Activated naive CD8-positive, alpha-beta T cell treated with anti-CD3 and anti-CD28 coated beads, Interleukin-2, amount 50 U/mL, for 16 hours (primary cell): ENCODE measurements at regions not wholly inside any gene's neighbourhood (a gene's known extent, or its start where the extent isn't known, plus 50 kb on each side); places are given as distances from the start of the nearest gene placed in this dataset.

ENCODE experiments used
- DNase-seq: peaks from one replicate; pipeline ENCODE4 v3.0.0-alpha.2; 2020; ENCODE audit warnings: low read depth, low spot score

DNA sequence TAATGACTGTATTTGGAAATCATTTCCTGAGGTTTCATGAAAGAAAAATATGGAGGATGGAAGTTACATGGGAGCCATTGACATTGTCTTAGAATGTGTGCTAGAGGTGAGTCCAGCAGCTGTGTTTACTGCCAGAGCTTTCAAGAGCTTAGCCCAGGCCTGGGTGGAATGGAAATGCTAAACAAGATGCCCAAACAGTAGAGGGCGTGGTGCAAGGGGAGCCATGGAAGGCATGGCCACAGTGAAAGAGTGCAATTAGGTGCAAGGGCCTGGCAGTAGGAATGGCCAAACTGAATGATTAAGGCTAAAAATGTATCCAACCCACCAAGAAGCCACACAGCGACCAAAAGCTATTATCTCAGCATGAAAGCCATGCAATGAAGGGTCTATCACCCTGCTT lies 257.7 kb upstream of the NR2F2 start:
- no peak for DNase-seq

DNA sequence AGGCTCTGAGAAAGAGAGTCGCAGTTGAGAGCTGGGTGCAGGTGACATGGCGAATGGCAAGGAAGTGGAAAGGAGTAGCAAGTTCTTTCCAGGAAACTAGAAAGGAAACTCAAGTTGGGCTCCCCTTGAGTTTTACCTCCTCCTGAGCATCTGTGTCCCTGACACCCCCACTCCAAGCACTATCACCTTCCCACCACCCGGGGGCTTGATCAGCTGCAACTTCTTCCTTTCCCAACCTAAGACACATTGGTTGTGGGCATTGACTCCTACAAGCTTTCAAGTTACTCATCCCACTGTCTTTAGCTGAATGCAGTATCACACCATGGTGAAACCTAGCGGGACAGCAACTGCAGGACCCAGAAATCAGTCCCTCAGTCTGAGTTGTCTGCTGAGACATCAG lies 256.6 kb upstream of the NR2F2 start:
- no peak for DNase-seq

DNA sequence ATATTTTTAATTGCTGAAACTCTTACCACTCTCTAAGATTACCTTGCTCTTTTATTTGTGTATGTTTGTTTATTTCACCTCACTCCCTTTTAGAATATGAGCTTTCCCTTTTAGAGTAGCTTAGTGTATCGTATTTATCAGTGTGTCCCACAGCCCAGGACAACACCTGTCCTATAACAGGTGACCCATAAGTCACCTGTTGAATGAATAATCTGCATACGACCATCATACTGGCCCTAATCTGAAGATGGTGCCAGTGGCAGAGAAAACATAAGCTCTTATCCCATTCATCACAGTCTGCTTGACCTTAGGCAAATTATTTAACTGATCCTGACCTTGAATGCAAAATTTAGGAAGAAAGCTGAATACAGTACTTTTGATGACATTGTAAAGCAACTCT lies 254.6 kb upstream of the NR2F2 start:
- DNase-seq: no peak

DNA sequence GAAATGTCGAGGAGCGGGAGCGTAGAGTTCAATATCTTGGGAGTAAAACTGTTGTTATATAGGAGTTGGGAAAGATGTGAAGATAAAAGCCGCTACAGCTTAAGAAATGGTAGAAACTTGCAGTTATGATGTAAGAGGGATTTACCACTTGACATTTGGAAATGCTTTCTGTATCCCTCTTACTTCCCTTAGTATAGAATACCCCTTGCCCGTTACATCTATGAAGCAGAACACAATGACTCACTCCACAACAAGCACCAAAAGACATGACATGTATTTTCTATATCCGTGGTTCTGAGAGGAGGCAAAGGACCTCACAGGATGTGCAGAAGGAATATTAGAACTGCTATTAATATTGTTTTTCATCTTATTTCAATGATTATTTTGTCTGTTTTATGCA lies 254.2 kb upstream of the NR2F2 start:
- DNase-seq: no peak

DNA sequence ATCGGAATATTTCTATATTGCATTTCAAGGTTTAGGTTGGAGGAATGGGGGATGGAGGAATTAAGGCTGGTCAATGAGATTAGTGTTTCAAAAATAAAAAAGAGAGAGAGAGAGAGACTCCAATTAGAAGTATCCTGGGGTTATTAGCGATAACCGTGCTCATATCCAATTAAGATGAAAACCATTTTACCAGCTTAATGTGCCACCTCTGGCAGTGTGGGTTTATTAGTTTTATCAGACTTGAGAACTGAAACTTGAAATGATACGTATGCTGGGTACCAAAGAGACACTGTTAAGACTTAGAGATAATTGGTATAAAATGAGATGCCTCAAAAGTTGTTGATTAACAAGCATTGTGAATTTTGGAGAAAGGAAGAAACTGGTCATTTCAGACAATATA lies 251.5 kb upstream of the NR2F2 start:
- no peak for DNase-seq

DNA sequence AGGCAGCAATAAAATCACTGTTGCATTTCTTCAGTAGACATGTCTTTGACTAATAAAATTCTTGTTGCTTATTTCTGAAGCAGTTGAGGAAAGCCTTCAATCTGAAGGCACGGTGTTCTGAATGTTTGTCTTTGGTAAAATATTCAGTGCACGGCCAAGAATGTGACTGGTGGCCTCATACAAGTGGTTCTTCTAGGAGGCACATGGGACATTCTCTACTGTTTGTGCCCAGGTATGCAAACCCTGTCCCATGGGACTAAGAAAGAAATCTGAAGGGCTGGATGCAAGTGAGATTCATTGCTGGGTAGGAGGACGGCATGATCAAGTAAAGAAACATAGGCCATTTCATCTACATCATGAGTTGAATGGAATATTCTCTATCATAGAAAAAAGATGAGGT lies 250.6 kb upstream of the NR2F2 start:
- DNase-seq: no peak

DNA sequence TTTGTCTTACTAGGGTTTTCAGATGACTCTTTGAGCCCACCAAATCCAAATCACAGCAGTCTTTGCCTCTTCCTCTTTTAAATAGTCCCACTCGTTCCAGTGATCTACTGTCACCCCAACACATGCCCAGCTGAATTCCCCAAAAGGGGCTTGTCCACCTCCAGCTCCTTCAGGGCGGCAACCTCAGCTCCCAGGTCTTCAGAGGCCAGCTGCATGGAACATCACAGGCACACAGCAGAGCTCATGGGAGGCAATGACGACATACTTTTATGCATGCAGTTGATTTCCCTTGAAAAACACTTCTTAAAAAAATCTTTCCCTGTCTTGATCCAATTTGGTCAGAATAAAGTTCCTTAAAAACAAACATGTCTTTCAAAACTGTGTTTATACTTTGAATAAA lies 244.3 kb upstream of the NR2F2 start:
- DNase-seq: no peak

DNA sequence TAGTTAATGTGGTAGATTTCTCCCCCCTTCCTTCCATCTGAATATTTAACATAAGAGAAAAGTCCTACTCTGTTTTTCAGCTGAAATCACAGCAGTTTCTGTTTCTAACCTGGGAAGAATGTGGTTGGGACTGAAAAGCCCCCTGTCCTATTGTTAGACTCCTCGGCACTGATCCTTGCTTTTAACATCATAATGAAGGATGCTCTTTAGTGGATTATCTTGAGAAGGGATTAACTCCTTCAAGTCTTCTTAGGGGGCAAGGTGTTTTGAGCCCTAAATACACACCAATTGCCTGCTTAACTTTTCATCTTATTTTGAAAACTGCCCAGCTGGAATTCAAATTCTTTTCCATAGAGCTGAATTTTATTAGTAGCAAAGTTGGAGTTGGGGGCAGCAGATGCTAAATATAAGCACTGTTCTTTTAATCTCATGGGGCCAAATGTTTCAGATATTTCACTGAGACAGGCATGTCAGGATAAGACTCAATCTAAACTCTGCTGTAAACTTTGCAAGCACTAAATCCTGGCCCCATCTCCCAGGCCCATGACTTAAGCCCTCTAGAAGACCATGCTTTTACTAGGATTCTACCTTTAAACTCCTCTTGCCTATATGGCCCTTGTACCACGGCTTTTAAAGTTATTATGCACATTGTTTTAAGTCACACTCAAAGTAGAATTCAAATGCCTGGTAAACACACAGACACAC lies 243.2 kb upstream of the NR2F2 start:
- DNase-seq: no peak

DNA sequence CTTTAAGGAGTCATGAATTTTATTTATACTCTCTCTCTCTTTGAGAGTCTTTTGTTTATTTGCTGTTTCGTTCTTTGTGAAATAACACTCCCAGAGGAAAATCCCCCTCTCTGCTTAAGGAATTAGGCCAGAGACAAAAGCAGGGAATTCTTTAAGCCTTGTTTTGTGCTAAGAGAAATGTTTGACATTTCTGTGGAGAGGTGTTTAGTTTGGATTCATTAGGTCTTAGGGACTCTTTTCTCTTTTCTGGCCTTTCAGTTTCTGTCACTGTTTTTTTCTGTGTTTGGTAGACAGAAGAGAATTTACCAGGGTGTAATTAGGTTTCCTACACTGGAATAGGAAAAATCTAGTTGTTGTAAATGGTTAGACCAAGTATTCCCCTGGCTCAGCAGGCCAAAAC lies 241.8 kb upstream of the NR2F2 start:
- DNase-seq: no peak

DNA sequence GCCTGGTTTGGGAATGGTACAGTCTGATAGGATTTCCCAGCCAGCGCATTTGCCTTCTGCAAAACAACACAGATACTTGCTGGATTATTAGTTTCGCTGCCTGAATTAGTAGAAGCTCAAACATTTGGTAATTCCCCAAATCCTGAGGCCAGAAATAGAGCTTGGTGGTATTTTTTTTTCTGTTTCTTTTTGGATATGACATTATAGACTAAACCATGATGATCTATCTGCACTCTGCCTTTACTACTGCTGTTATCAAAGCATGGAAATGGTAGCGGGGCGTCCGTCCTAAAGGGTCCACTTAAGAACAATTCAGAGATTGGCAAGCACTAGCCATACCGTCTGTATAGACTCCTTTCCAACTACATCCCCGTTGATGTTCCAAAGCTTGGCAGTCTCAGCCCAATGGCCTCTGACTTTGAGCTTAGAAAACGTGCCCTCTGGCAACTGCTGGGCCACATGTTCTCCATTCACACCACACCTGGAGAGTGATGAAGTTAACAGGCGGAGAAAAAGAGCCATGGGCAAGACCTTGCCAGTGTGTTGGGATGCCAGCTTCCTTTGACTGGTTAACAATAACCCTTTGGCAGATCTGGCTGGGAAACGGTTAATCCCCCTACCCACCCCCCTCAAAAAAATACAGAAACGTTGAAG lies 241.0 kb upstream of the NR2F2 start:
- no peak for DNase-seq

DNA sequence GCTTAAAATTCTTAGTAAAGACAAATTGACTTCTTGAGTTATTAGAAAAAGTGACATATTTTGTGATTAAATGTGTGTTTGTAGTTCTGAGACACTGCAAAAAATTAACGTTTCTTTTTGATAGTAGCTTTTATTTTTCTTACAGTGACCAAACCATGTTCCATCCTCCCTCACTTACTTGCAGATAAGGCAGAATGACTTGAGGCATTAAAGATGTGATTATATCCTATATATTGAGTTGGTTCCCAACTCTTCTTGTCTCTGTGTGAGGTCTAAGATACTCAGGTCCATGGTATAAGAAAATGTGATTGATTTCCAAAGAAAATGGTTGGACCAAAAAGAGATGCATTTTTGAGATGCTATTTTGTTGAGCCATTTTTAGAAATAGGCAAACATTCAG lies 238.3 kb upstream of the NR2F2 start:
- no peak for DNase-seq

DNA sequence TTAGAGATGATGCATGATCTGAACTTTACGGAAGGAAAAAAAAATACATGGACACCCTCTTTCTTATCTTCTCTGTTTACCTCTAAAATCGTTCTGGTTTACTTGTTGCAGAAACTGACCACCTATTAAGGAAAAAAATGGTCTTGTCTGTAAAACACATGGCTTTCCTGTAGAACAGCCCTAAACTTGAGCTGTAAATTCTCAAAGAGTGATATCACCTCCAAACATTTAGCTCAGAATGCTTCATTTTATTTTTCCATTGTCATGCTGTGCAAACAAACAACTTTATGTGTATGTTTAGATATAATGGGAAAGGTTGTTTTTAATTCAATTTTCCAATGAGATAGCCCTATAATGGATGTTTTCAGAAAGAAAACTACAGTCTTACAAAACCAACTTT lies 237.4 kb upstream of the NR2F2 start:
- no peak for DNase-seq

DNA sequence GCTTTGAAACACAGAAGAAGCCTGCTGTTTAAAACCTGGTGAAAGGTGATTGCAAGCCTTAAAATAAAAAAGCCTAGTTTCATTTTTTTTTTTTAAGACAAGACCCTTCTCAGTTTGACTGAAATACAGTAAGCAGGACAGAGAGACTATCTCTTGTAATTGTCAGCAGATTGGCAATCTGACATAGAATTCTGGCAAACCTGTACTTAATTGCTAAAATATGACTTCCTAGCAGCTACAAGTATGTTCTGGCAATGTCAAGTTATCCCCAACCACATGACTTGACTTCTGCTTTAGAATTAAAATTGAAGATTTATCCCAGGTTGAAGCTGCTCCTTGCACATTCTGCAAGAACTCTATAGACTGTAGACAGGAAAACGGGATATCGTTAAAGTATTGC lies 232.8 kb upstream of the NR2F2 start:
- no peak for DNase-seq

DNA sequence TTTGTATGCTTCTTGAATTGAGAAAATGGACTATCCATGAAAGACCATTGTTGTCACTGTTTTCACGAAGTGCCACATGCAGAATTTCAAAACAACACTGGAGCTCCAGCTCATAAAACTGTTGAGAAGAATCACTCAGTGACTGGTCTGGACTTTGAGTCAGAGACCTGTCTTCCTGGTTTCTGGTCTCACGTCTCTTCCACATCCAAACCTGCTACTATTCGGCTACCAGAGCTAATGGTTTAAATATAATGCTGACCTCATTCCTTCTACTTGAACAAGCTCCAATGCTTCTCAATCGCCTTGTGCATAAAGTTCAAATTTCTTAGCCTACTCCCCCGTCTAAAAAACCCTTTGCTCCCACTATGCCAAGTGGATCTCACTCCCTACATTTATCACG lies 227.9 kb upstream of the NR2F2 start:
- no peak for DNase-seq

DNA sequence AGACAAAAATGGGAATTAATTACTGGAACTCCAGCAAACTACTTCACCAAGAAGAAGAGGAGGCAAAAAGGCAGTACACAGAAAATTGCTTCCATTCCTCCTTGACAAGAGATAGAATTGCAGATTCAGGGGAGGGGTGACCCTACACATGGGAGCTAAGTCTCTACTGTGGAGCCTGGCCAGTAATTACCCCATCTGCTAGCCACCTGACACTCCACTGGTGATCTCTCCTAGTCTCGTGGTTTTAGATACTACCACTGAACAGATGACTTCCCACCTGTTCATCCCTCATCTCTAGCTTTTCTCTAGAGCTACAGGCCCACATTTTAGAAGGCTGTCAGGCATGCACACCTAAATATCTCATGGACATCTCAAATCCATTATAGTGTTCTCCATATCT lies 224.3 kb upstream of the NR2F2 start:
- DNase-seq: no peak

DNA sequence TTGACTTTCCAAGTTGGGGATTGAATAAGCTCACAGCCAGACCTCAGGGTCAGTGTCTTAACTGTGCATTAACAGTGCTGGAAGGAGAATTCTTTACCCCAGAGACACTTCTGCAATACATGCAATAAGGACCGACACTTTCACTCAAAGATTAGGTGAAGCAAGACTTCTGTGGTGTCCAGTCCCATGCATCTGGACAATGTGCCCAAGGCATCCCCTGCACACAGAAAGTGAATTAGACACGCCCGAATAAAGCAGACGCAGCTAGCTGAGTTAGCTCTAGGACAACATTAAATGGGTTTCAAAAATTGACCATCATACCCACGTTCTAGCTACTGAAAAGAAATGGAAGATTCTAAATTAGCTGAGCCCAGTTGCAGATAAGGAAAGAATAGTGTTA lies 223.9 kb upstream of the NR2F2 start:
- DNase-seq: no peak

DNA sequence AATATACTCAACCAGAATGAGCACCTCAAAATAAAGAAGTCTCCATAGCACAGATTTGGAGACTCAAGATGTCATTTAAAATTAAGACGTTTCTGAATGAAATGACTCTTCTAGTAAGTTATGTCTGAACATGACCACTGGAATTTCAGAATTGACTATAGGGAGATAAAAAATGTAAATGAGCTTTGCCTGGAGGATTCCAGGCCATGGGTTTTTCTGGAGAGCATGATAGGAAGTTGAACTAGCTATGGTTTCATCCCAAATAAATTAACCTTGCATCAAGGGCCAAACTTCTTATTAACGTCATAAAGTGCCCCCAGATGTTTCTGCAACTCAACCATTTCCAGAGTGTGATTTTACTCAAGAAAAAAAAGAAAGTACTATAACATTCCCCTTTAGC lies 222.6 kb upstream of the NR2F2 start:
- no peak for DNase-seq

DNA sequence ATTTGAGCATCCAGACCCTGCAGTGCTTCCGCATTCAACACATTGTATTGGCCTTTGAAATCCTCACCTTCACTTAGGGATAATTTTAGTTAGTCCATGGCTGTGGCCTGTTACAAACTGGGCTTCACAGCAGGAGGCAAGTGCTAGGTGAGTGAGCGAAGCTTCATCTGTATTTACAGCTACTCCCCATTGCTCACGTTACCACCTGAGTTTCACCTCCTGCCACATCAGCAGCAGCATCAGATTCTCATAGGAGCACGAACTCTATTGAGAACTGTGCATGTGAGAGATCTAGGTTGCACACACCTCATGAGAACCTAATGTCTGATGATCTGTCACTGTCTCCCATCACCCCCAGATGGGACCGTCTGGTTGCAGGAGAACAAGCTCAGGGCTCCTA lies 222.1 kb upstream of the NR2F2 start:
- no peak for DNase-seq

DNA sequence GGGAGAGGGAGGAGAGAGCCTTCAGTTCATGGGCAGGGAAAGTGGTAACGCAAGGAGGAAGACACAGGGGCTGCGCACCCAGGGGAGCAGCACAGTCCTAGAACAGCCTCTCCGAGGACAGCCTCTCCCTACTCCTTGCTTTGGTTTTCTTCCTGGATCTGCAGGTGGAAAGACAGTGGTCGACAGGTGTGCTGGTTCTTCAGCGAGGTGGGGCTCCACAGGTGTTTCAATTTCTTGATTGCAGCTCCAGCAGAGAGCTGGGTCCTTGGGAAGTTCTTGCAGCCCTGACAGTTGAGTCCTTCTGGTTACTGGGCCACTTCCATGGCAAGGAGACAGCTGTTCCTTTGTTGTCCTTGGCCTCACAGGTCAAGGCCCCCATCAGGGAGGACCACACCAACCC lies 220.7 kb upstream of the NR2F2 start:
- DNase-seq: no peak

DNA sequence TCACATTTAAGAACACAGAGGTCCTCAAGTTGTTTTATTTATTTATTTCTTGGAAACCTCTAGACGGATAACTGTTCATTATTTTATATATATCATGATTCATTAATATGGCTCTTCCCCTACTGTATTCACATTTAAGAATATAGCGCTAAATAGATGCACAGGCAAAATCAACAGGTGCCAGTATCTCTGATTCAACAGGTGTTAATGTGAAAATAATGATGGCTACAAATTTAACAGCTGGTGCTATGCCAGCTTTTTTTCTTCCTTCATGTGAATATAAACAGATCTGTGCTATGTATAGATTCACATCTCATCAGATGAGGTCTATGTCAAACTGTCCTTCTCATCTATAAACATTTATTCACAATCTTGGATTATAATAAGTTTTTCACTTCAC lies 218.5 kb upstream of the NR2F2 start:
- no peak for DNase-seq

DNA sequence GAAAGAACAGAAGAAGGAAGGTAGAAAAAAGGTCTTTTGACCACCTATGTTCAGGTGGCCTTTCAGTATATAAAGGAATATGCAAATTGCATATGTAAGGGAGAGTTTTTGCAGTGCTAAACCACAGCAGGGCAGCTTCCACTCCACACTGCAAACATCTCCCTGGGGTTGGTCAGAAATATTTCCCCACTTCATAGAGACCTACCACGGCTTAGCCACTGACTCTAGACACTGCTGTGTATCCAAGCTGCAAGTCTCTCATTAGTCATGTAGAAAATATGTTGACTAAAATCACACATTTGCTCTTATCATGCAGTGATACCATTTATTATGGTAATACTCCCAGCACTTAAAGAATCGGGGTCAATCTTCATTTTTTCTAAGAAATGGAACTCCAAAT lies 214.9 kb upstream of the NR2F2 start:
- DNase-seq: no peak

DNA sequence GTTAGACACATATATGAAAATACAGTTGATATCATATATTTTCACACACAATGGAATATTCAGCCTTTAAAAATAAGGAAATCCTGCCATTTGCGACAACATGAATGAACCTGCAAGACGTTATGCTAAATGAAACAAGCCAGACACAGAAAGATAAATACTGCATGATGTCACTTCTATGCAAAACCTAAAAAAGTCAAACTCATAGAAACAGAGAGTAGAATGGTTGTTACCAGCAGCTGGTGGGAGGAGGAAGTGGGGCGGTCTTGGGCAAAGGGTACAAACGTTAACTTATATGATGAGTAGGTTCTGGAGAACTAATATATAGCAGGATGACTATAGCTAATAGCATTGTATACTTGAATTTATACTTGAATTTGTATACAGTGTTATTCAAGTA lies 213.2 kb upstream of the NR2F2 start:
- no peak for DNase-seq

DNA sequence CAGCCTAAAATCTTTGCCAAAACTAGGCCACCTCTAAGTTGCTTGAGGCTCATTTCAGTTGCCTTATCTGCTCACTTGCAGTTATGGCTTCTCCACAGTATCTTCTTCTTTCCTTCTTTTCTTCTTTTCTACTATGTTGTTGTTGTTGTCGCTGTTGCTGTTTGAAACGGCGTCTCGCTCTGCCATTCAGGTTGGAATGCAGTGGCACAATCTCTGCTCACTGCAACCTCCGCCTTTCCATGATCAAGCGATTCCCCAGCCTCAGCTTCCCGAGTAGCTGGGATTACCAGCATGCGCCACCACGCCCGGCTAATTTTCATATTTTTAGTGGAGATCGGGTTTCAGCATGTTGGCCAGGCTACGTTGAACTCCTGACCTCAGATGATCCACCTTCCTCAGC lies 210.8 kb upstream of the NR2F2 start:
- no peak for DNase-seq
